ENCODE measurements at regions not wholly inside any gene's neighbourhood (a gene's known extent, or its start where the extent isn't known, plus 50 kb on each side); places are given as distances from the start of the nearest gene placed in this dataset.

DNA sequence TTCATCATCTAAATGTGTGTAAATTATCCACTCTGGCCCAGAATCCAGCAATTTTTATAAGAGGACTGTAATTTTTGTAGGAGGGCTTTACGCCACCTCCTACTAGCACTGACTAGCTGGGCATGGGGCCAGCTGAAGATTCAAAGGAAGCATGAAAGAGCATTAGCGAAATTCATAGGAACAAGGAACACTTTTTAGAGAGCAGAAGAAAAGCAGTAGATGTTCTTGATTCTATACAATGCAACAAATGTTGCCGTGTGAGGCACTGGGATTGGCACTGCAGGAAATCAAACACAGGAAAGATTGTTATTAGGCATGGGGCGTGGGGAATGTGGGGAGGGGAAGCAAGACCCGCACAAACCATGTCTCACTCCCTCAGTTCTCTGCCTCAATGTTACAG is 58.4 kb upstream of the PARP1 start:
- CTCF ChIA-PET: no interaction called here
- Histone ChIP-seq H2AFZ (ENCODE audit: low read depth, low read length, poor library complexity, severe bottlenecking) (no peak overlapping the region), H3K9ac (ENCODE audit: low read length) (no peak overlapping the region), H3K4me3 (replicated peaks in 1 of 2; ENCODE audit: low read depth in 1 of 2, low read length in 2 of 2) (no peak overlapping the region), H4K20me1 (ENCODE audit: insufficient read depth) (no peaks in the 10 kb centered on the region), H3K79me2 (ENCODE audit: insufficient read depth, low read length) (no peaks in the 10 kb centered on the region), H3K27me3 (ENCODE audit: insufficient read depth, low read length) (no peaks in the 10 kb centered on the region), H3K9me3 (ENCODE audit: control insufficient read depth in 1 of 2, insufficient read depth in 1 of 2, low read depth in 1 of 2, low read length in 2 of 2) (no peaks in the 10 kb centered on the region), H3K27ac (ENCODE audit: low read depth, low read length) (no peak overlapping the region), H3K9me2 (ENCODE audit: insufficient read depth) (no peaks in the 10 kb centered on the region), H3K4me1 (ENCODE audit: control insufficient read depth in 1 of 2, insufficient read depth in 2 of 2, low read length in 2 of 2) (no peaks in the 10 kb centered on the region), H3K36me3 (ENCODE audit: control insufficient read depth in 1 of 2, insufficient read depth in 2 of 2, low read length in 2 of 2) (no peaks in the 10 kb centered on the region), H3K4me2 (ENCODE audit: low read length) (no peak overlapping the region)
- RAD21 ChIA-PET (ENCODE audit: low non-redundant PET in 1 of 2, low total read pairs in 2 of 2, uncharacterized antibody in 2 of 2, unreplicated experiment in 2 of 2): no interaction called here
- DNase-seq (ENCODE audit: low read depth, low spot score): no peak
- no peak for ATAC-seq
- TF ChIP-seq SP1 (IDR thresholded peaks at IDR 0.05; ENCODE audit: low read depth) (no peak), FOSL1 (IDR thresholded peaks at IDR 0.05; ENCODE audit: low read depth) (no peak), EGR1 (IDR thresholded peaks at IDR 0.05; ENCODE audit: low read depth) (no peak), JUND (IDR thresholded peaks at IDR 0.05) (no peak), POLR2A (IDR thresholded peaks at IDR 0.05; ENCODE audit: borderline replicate concordance, extremely low read depth, insufficient read depth, insufficient read length) (no peak)
- TF ChIP-seq, protein P1, sequence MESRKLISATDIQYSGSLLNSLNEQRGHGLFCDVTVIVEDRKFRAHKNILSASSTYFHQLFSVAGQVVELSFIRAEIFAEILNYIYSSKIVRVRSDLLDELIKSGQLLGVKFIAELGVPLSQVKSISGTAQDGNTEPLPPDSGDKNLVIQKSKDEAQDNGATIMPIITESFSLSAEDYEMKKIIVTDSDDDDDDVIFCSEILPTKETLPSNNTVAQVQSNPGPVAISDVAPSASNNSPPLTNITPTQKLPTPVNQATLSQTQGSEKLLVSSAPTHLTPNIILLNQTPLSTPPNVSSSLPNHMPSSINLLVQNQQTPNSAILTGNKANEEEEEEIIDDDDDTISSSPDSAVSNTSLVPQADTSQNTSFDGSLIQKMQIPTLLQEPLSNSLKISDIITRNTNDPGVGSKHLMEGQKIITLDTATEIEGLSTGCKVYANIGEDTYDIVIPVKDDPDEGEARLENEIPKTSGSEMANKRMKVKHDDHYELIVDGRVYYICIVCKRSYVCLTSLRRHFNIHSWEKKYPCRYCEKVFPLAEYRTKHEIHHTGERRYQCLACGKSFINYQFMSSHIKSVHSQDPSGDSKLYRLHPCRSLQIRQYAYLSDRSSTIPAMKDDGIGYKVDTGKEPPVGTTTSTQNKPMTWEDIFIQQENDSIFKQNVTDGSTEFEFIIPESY (IDR thresholded peaks at IDR 0.05; ENCODE audit: extremely low read depth, insufficient replicate concordance, low read length): no peak
- TF ChIP-seq, protein P2, sequence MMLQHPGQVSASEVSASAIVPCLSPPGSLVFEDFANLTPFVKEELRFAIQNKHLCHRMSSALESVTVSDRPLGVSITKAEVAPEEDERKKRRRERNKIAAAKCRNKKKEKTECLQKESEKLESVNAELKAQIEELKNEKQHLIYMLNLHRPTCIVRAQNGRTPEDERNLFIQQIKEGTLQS (IDR thresholded peaks at IDR 0.05): no peak
- TF ChIP-seq, protein P3, sequence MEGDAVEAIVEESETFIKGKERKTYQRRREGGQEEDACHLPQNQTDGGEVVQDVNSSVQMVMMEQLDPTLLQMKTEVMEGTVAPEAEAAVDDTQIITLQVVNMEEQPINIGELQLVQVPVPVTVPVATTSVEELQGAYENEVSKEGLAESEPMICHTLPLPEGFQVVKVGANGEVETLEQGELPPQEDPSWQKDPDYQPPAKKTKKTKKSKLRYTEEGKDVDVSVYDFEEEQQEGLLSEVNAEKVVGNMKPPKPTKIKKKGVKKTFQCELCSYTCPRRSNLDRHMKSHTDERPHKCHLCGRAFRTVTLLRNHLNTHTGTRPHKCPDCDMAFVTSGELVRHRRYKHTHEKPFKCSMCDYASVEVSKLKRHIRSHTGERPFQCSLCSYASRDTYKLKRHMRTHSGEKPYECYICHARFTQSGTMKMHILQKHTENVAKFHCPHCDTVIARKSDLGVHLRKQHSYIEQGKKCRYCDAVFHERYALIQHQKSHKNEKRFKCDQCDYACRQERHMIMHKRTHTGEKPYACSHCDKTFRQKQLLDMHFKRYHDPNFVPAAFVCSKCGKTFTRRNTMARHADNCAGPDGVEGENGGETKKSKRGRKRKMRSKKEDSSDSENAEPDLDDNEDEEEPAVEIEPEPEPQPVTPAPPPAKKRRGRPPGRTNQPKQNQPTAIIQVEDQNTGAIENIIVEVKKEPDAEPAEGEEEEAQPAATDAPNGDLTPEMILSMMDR (IDR thresholded peaks at IDR 0.05 in 2 of 3, conservative IDR thresholded peaks at IDR 0.05 in 1 of 3; ENCODE audit: borderline replicate concordance in 1 of 3, insufficient read depth in 1 of 3, low read depth in 2 of 3, low read length in 2 of 3): no peak
- no TSS peak for BruUV-seq (replicated peaks)
- POLR2A ChIA-PET: no interaction called here
- intact Hi-C loops (cut with micrococcal nuclease): no loop called here

All from HCT116 (cell line).